GM12892 (cell line): ENCODE measurements at regions not wholly inside any gene's neighbourhood (a gene's known extent, or its start where the extent isn't known, plus 50 kb on each side); places are given as distances from the start of the nearest gene placed in this dataset.

Experiments used
- POLR2A ChIP-seq: IDR thresholded peaks from 2 replicates; pipeline ENCODE4 v1.6.1; 2011; ENCODE audit warnings: low read depth, low read length, control low read depth
- POLR2AphosphoS5 ChIP-seq: IDR thresholded peaks from 2 replicates; pipeline ENCODE4 v1.6.1; 2011; ENCODE audit warnings: low read depth, low read length, control low read depth
- TAF1 ChIP-seq: IDR thresholded peaks from 2 replicates; pipeline ENCODE4 v1.6.1; 2011; ENCODE audit warnings: low read depth, mild to moderate bottlenecking, control low read depth, low read length, borderline replicate concordance

- TF ChIP-seq POLR2AphosphoS5 (no peak), POLR2A (no peak), TAF1 (no peak)
These were observed 290.1 kb upstream of the ZMIZ1 start for GRCh38 chr10:78778444-78779338.
